Endothelial cell of umbilical vein (primary cell): ENCODE measurements at regions not wholly inside any gene's neighbourhood (a gene's known extent, or its start where the extent isn't known, plus 50 kb on each side); places are given as distances from the start of the nearest gene placed in this dataset.

Source experiments
- BruUV-seq: library from RNA; stranded (reverse); fragments of 400-500 nt; replicated peaks from 2 replicates; lab custom pipeline; 2021; lab: Mats Ljungman, UMichigan
- CTCF ChIA-PET: fragments of 300-600, 350-600 bp; sonication (Branson Sonifier 250); formaldehyde crosslinking; loops from one replicate; lab custom pipeline; 2021; ENCODE audit warnings: antibody characterized with exemption, inconsistent platforms; lab: Charles Lee
- POLR2A ChIA-PET: fragments of 300-600, 350-600 bp; sonication (Branson Sonifier 250); formaldehyde crosslinking; loops from one replicate; lab custom pipeline; 2021; ENCODE audit warnings: antibody characterized with exemption, inconsistent platforms; lab: Charles Lee
- DNase-seq: peaks from one replicate; pipeline ENCODE4 v3.0.0-alpha.2; 2011; ENCODE audit warnings: low read depth, low spot score
- FAIRE-seq: peaks from 2 replicates; lab custom pipeline; 2011; peaks lifted over from hg19 to GRCh38; lab: Jason Lieb, UNC
- H2AFZ ChIP-seq: 2 replicates; pipeline ENCODE4 v1.6.0; 2012; ENCODE audit warnings: low read depth, low read length, control low read depth, inconsistent platforms
- H3K27ac ChIP-seq: 2 replicates; pipeline ENCODE4 v1.5.1; 2011; ENCODE audit warnings: low read depth, mild to moderate bottlenecking, control low read depth, low read length, moderate library complexity; ENCODE audit not compliant: insufficient read depth
- H3K27me3 ChIP-seq, 2 experiments: 2 replicates each; pipeline versions ENCODE4 v1.6.0 to v1.6.1; 2011; ENCODE audit warnings: low read length in 2 of 2, mixed read lengths in 1 of 2; ENCODE audit not compliant: control insufficient read depth in 2 of 2, insufficient read depth in 2 of 2
- H3K36me3 ChIP-seq, 2 experiments: 2 replicates in 1 of 2; 3 replicates in 1 of 2; pipeline ENCODE4 v1.5.1; 2011; ENCODE audit warnings: low read length in 2 of 2, mild to moderate bottlenecking in 1 of 2, moderate library complexity in 1 of 2; ENCODE audit not compliant: control insufficient read depth in 2 of 2, insufficient read depth in 2 of 2; ENCODE audit errors: extremely low read depth in 1 of 2
- H3K4me1 ChIP-seq: 3 replicates; pipeline ENCODE4 v1.5.1; 2011; ENCODE audit warnings: mild to moderate bottlenecking, low read length; ENCODE audit not compliant: control insufficient read depth, insufficient read depth; ENCODE audit errors: extremely low read depth
- H3K4me2 ChIP-seq: 2 replicates; pipeline ENCODE4 v1.6.1; 2011; ENCODE audit warnings: low read length, control low read depth, mixed read lengths; ENCODE audit not compliant: insufficient read depth
- H3K4me3 ChIP-seq, 3 experiments: fragments of 200-600 bp in 1 of 3; sonication (generic), shearing (Covaris generic) in 1 of 3; replicated peaks in 1 of 3; 2 replicates each; pipeline ENCODE4 v1.5.1; 2011 to 2016; ENCODE audit warnings: control low read depth in 3 of 3, low read length in 3 of 3, mild to moderate bottlenecking in 2 of 3, inconsistent platforms in 1 of 3, low read depth in 1 of 3, moderate library complexity in 1 of 3; ENCODE audit not compliant: insufficient read depth in 1 of 3
- H3K79me2 ChIP-seq: 2 replicates; pipeline ENCODE4 v1.6.0; 2012; ENCODE audit warnings: low read length, inconsistent platforms; ENCODE audit not compliant: control insufficient read depth, insufficient read depth
- H3K9ac ChIP-seq: replicated peaks from 2 replicates; pipeline ENCODE3; 2011; ENCODE audit warnings: low read length, control low read depth; ENCODE audit not compliant: insufficient read depth; ENCODE audit errors: extremely low read depth
- H3K9me1 ChIP-seq: replicated peaks from 3 replicates; pipeline ENCODE4 v1.6.0; 2011; ENCODE audit warnings: mild to moderate bottlenecking, low read length; ENCODE audit not compliant: control insufficient read depth, insufficient read depth; ENCODE audit errors: extremely low read depth
- H3K9me3 ChIP-seq: replicated peaks from 2 replicates; pipeline ENCODE4 v1.5.1; 2012; ENCODE audit warnings: low read length, inconsistent platforms; ENCODE audit not compliant: control insufficient read depth, insufficient read depth
- H4K20me1 ChIP-seq: replicated peaks from 2 replicates; pipeline ENCODE3; 2011; ENCODE audit warnings: mild to moderate bottlenecking, low read length; ENCODE audit not compliant: control insufficient read depth, insufficient read depth; ENCODE audit errors: extremely low read depth
- CTCF ChIP-seq, 2 donors: IDR thresholded peaks; 1 replicate in 1 of 2; 2 replicates in 1 of 2; pipeline ENCODE4 v1.5.1; 2011; ENCODE audit warnings: low read length in 2 of 2, mild to moderate bottlenecking in 2 of 2, moderate library complexity in 2 of 2, control low read depth in 1 of 2, inconsistent platforms in 1 of 2, low read depth in 1 of 2; ENCODE audit not compliant: insufficient read depth in 1 of 2; ENCODE audit errors: extremely low read depth in 1 of 2
- EZH2 ChIP-seq: IDR thresholded peaks from 2 replicates; pipeline ENCODE4 v1.6.1; 2012; ENCODE audit warnings: borderline replicate concordance, low read depth, mild to moderate bottlenecking, moderate library complexity, low read length, inconsistent platforms; ENCODE audit not compliant: severe bottlenecking
- FOS ChIP-seq: IDR thresholded peaks from 2 replicates; pipeline ENCODE4 v1.6.1; 2011; ENCODE audit warnings: mild to moderate bottlenecking, low read length, moderate library complexity, borderline replicate concordance; ENCODE audit not compliant: insufficient read depth
- GATA2 ChIP-seq: IDR thresholded peaks from 2 replicates; pipeline ENCODE4 v1.7.0; 2011; ENCODE audit warnings: low read depth, mild to moderate bottlenecking, moderate library complexity, mixed read lengths, low read length; ENCODE audit not compliant: insufficient read length, insufficient read depth
- JUN ChIP-seq: IDR thresholded peaks from 2 replicates; pipeline ENCODE4 v1.6.1; 2011; ENCODE audit warnings: borderline replicate concordance, low read depth; ENCODE audit not compliant: insufficient read length, insufficient read depth
- MAX ChIP-seq: IDR thresholded peaks from 2 replicates; pipeline ENCODE4 v1.6.1; 2011; ENCODE audit not compliant: insufficient read depth, insufficient read length
- MYC ChIP-seq: IDR thresholded peaks from one replicate; pipeline ENCODE4 v1.6.1; 2011; ENCODE audit warnings: mild to moderate bottlenecking, low read depth, low read length
- POLR2A ChIP-seq: IDR thresholded peaks from 2 replicates; pipeline ENCODE4 v1.6.1; 2012; ENCODE audit warnings: low read depth, mild to moderate bottlenecking, control low read depth, low read length
- POLR2AphosphoS5 ChIP-seq: IDR thresholded peaks from 2 replicates; pipeline ENCODE4 v1.6.1; 2012; ENCODE audit warnings: low read depth, mild to moderate bottlenecking, control low read depth, low read length, moderate library complexity; ENCODE audit not compliant: insufficient read depth
- dilution Hi-C: fragments of 300-500 bp; cut with MboI; formaldehyde crosslinking; loops from one replicate; pipeline ENCODE4 v1.15.0; 2019; ENCODE audit warnings: low sequenced_read_pairs; ENCODE audit not compliant: extremely low pct_ligation_motif_present
- intact Hi-C: fragments of 100-400 bp; cut with micrococcal nuclease; formaldehyde crosslinking; loops from one replicate; pipeline ENCODE4 v1.10.0; 2022

- DNase-seq (no peak), FAIRE-seq (no peak)
- no TSS peak for BruUV-seq
- H2AFZ ChIP-seq = no peak overlapping the region
- H3K36me3 ChIP-seq = no peaks in the 10 kb centered on the region
- no peak overlapping the region for H3K4me2 ChIP-seq
- POLR2A ChIA-PET = no interaction called here
- H3K27me3 ChIP-seq = no peaks in the 10 kb centered on the region
- no peaks in the 10 kb centered on the region for H3K4me1 ChIP-seq
- dilution Hi-C loops (no loop called here), intact Hi-C loops (no loop called here)
- no peak overlapping the region for H3K9ac ChIP-seq
- no peaks in the 10 kb centered on the region for H4K20me1 ChIP-seq
- H3K27ac ChIP-seq = no peak overlapping the region
- CTCF ChIA-PET = no interaction called here
- H3K9me3 ChIP-seq = no peaks in the 10 kb centered on the region
- H3K9me1 ChIP-seq = no peaks in the 10 kb centered on the region
- no peak overlapping the region for H3K4me3 ChIP-seq
- no peak for TF ChIP-seq POLR2A
- H3K79me2 ChIP-seq = no peaks in the 10 kb centered on the region
Measured at GRCh38 chr9:82255481-82256176, 267.1 kb downstream of the SPATA31D1 start.

- CTCF ChIA-PET = no interaction called here
Measured at GRCh38 chr9:82260691-82261090, 272.1 kb downstream of the SPATA31D1 start.

More at GRCh38 chr9:82260691-82261090, 272.1 kb downstream of the SPATA31D1 start:
- no peak overlapping the region for H3K27ac ChIP-seq
- no peaks in the 10 kb centered on the region for H3K4me1 ChIP-seq
- intact Hi-C loops (no loop called here), dilution Hi-C loops (no loop called here)
- H2AFZ ChIP-seq = no peak overlapping the region
- DNase-seq (no peak), FAIRE-seq (no peak)
- no peaks in the 10 kb centered on the region for H4K20me1 ChIP-seq
- no peak overlapping the region for H3K4me2 ChIP-seq
- H3K36me3 ChIP-seq = no peaks in the 10 kb centered on the region
- no TSS peak for BruUV-seq
- no peaks in the 10 kb centered on the region for H3K9me1 ChIP-seq
- no peak overlapping the region for H3K9ac ChIP-seq
- H3K4me3 ChIP-seq = no peak overlapping the region
- TF ChIP-seq EZH2 (no peak), MYC (no peak), GATA2 (no peak), POLR2AphosphoS5 (no peak), FOS (no peak), CTCF (IDR thresholded peaks at IDR 0.05; ENCODE audit: extremely low read depth in 1 of 2, insufficient read depth in 1 of 2, low read depth in 1 of 2, low read length in 2 of 2) (no peak), MAX (no peak), JUN (no peak), POLR2A (no peak)
- no peaks in the 10 kb centered on the region for H3K27me3 ChIP-seq
- H3K9me3 ChIP-seq = no peaks in the 10 kb centered on the region
- POLR2A ChIA-PET = no interaction called here
- H3K79me2 ChIP-seq = no peaks in the 10 kb centered on the region
